ENCODE measurements at regions not wholly inside any gene's neighbourhood (a gene's known extent, or its start where the extent isn't known, plus 50 kb on each side); places are given as distances from the start of the nearest gene placed in this dataset.

GRCh38 chr4:179872755-179873154, 2370.4 kb upstream of the TENM3 start:
- no peak overlapping the region for H4K8ac ChIP-seq (ENCODE audit: low read depth in 2 of 2, low read length in 2 of 2)
- no peak overlapping the region for H3K18ac ChIP-seq (ENCODE audit: low read depth, low read length)
- ATAC-seq (ENCODE audit: low read depth) (no peak), DNase-seq (no peak)
- H2BK5ac ChIP-seq (ENCODE audit: low read depth, low read length, poor library complexity, severe bottlenecking), result no peak overlapping the region
- no peak overlapping the region for H3K23ac ChIP-seq (ENCODE audit: low read depth, low read length)
- TF ChIP-seq NFE2L2 (IDR thresholded peaks at IDR 0.05; ENCODE audit: low read depth, low read length), result no peak
- TF ChIP-seq MAFK (IDR thresholded peaks at IDR 0.05; ENCODE audit: low read depth, low read length), result no peak
- no peak for TF ChIP-seq ELK1 (IDR thresholded peaks at IDR 0.05; ENCODE audit: borderline replicate concordance, low read depth, low read length)
- no peak for TF ChIP-seq POLR2A (IDR thresholded peaks at IDR 0.05; ENCODE audit: low read depth, low read length)
- no peak for TF ChIP-seq BHLHE40 (IDR thresholded peaks at IDR 0.05; ENCODE audit: low read depth, low read length)
- no peak for TF ChIP-seq RFX5 (IDR thresholded peaks at IDR 0.05; ENCODE audit: low read depth, low read length)
- no peak overlapping the region for H3K4me3 ChIP-seq (ENCODE audit: insufficient read depth, low read depth, low read length)
- no peak overlapping the region for H2AK5ac ChIP-seq (ENCODE audit: low read depth, low read length)
- no peak overlapping the region for H2AFZ ChIP-seq (replicated peaks; ENCODE audit: low read length, poor library complexity)
- no peaks in the 10 kb centered on the region for H3K4me1 ChIP-seq (ENCODE audit: control insufficient read depth, insufficient read depth, low read length)
- intact Hi-C loops (cut with micrococcal nuclease) (no loop called here), in situ Hi-C loops (cut with MboI; ENCODE audit: low sequenced_read_pairs) (no loop called here), dilution Hi-C loops (cut with HindIII; ENCODE audit: low sequenced_read_pairs, unreplicated experiment) (no loop called here)
- H3K4me2 ChIP-seq (ENCODE audit: low read depth, low read length), result no peak overlapping the region
- no peak overlapping the region for H2BK120ac ChIP-seq (ENCODE audit: low read depth, low read length)
- H2BK15ac ChIP-seq (ENCODE audit: low read depth, low read length), result no peak overlapping the region
- no TSS peak for BruUV-seq (replicated peaks)
- no peak overlapping the region for H4K5ac ChIP-seq (ENCODE audit: low read depth, low read length)
- no peaks in the 10 kb centered on the region for H3K36me3 ChIP-seq (ENCODE audit: control insufficient read depth, insufficient read depth, low read length)
- no peak overlapping the region for H3K9ac ChIP-seq (ENCODE audit: low read depth, low read length)
- H2BK20ac ChIP-seq (ENCODE audit: low read depth, low read length), result no peak overlapping the region
- H3K14ac ChIP-seq (replicated peaks; ENCODE audit: low read depth, low read length), result no peak overlapping the region
- H4K20me1 ChIP-seq (ENCODE audit: insufficient read depth, low read length), result no peaks in the 10 kb centered on the region
- H3K4ac ChIP-seq (ENCODE audit: low read depth, low read length), result no peak overlapping the region
- no CpG with 5 or more reads among the region's 3 CpGs for WGBS, 2 experiments (ENCODE audit: extremely low coverage in 2 of 2, insufficient read length in 1 of 2)
- H3K56ac ChIP-seq (ENCODE audit: extremely low read depth, insufficient read depth, low read length), result no peak overlapping the region
- H4K91ac ChIP-seq (ENCODE audit: insufficient read depth, low read depth, low read length), result no peak overlapping the region
- no peaks in the 10 kb centered on the region for H3K79me1 ChIP-seq (ENCODE audit: low read depth in 1 of 2, low read length in 2 of 2)
- POLR2A ChIA-PET (ENCODE audit: unreplicated experiment), result no interaction called here
- no peaks in the 10 kb centered on the region for H3K9me1 ChIP-seq (ENCODE audit: insufficient read depth, low read length)
- no peaks in the 10 kb centered on the region for H3K27me3 ChIP-seq (ENCODE audit: control insufficient read depth, insufficient read depth, low read length)
- H3K27ac ChIP-seq (ENCODE audit: insufficient read depth, low read length), result no peak overlapping the region
- CTCF ChIA-PET, result no interaction called here
- H2AK9ac ChIP-seq (replicated peaks; ENCODE audit: low read depth, low read length, poor library complexity), result no peak overlapping the region
- no peaks in the 10 kb centered on the region for H3K9me3 ChIP-seq (ENCODE audit: control insufficient read depth, insufficient read depth, low read length)

Data from IMR-90 (cell line).